HEK293 (cell line): ENCODE measurements at regions not wholly inside any gene's neighbourhood (a gene's known extent, or its start where the extent isn't known, plus 50 kb on each side); places are given as distances from the start of the nearest gene placed in this dataset.

Source experiments
- CTCF ChIA-PET: fragments of 350-600 bp; formaldehyde crosslinking; extraction: SDS; loops from one replicate; lab custom pipeline; 2021; ENCODE audit warnings: antibody characterized with exemption; lab: Yijun Ruan, JAX
- POLR2A ChIA-PET: fragments of 300-600 bp; formaldehyde crosslinking; extraction: SDS; loops from one replicate; lab custom pipeline; 2020; ENCODE audit warnings: antibody characterized with exemption, inconsistent platforms; lab: Yijun Ruan, JAX
- H3K27ac ChIP-seq: fragments of 200-500 bp; sonication (Bioruptor generic); 2 replicates; pipeline ENCODE4 v1.5.1; 2014; ENCODE audit warnings: low read depth, low read length, control low read depth, inconsistent platforms; ENCODE audit errors: extremely low read depth
- H3K36me3 ChIP-seq, 2 experiments: fragments of 200-500 bp in 1 of 2; sonication (Bioruptor generic) in 1 of 2; 1 replicate in 1 of 2; 2 replicates in 1 of 2; pipeline ENCODE4 v1.5.1; 2014 to 2017; ENCODE audit warnings: inconsistent platforms in 2 of 2, low read length in 2 of 2; ENCODE audit not compliant: control insufficient read depth in 2 of 2, insufficient read depth in 1 of 2
- H3K4me1 ChIP-seq: fragments of 200-500 bp; sonication (Bioruptor generic); 2 replicates; pipeline ENCODE4 v1.5.1; 2014; ENCODE audit warnings: mild to moderate bottlenecking, low read length, inconsistent platforms; ENCODE audit not compliant: control insufficient read depth, insufficient read depth
- H3K4me3 ChIP-seq: 2 replicates; pipeline ENCODE4 v1.5.1; 2011; ENCODE audit warnings: low read depth, mild to moderate bottlenecking, control low read depth, low read length, moderate library complexity
- H3K9me3 ChIP-seq: fragments of 200-500 bp; sonication (Bioruptor generic); 2 replicates; pipeline ENCODE4 v1.5.1; 2014; ENCODE audit warnings: low read depth, low read length, inconsistent platforms; ENCODE audit not compliant: control insufficient read depth, insufficient read depth
- GFI1B ChIP-seq: fragments of 450-650 bp; formaldehyde crosslinking; IDR thresholded peaks from 2 replicates; pipeline ENCODE4 v1.5.1; 2016; ENCODE audit warnings: missing biosample characterization, missing genetic modification characterization
- KLF16 ChIP-seq: fragments of 450-650 bp; formaldehyde crosslinking; IDR thresholded peaks from 2 replicates; pipeline ENCODE4 v1.5.1; 2017; ENCODE audit warnings: missing biosample characterization, missing genetic modification characterization
- KLF9 ChIP-seq: fragments of 450-650 bp; formaldehyde crosslinking; IDR thresholded peaks from 2 replicates; pipeline ENCODE4 v1.5.1; 2016; ENCODE audit warnings: missing biosample characterization, missing genetic modification characterization, low read depth
- PRDM6 ChIP-seq: fragments of 450-650 bp; formaldehyde crosslinking; IDR thresholded peaks from 2 replicates; pipeline ENCODE4 v1.5.1; 2017; ENCODE audit warnings: missing biosample characterization, missing genetic modification characterization
- TRIM28 ChIP-seq: IDR thresholded peaks from 2 replicates; pipeline ENCODE4 v1.6.1; 2011; ENCODE audit warnings: low read length, control low read depth, borderline replicate concordance
- ZBTB20 ChIP-seq: fragments of 450-650 bp; formaldehyde crosslinking; IDR thresholded peaks from 2 replicates; pipeline ENCODE4 v1.5.1; 2016; ENCODE audit warnings: missing biosample characterization, missing genetic modification characterization
- ZEB2 ChIP-seq: fragments of 450-650 bp; formaldehyde crosslinking; IDR thresholded peaks from 2 replicates; pipeline ENCODE4 v1.5.1; 2016; ENCODE audit warnings: missing biosample characterization, missing genetic modification characterization
- ZIC2 ChIP-seq: fragments of 450-650 bp; formaldehyde crosslinking; IDR thresholded peaks from 2 replicates; pipeline ENCODE4 v1.5.1; 2016; ENCODE audit warnings: missing biosample characterization, missing genetic modification characterization
- ZNF10 ChIP-seq: fragments of 450-650 bp; formaldehyde crosslinking; IDR thresholded peaks from 2 replicates; pipeline ENCODE4 v1.5.1; 2017; ENCODE audit warnings: missing biosample characterization, missing genetic modification characterization
- ZNF174 ChIP-seq: fragments of 450-650 bp; formaldehyde crosslinking; IDR thresholded peaks from 2 replicates; pipeline ENCODE4 v1.5.0; 2017; ENCODE audit warnings: missing biosample characterization, mild to moderate bottlenecking, missing genetic modification characterization
- ZNF184 ChIP-seq: fragments of 450-650 bp; IDR thresholded peaks from 2 replicates; pipeline ENCODE4 v1.5.1; 2018; ENCODE audit warnings: missing biosample characterization, mild to moderate bottlenecking, missing genetic modification characterization
- ZNF221 ChIP-seq: fragments of 450-650 bp; formaldehyde crosslinking; IDR thresholded peaks from 2 replicates; pipeline ENCODE4 v1.5.1; 2017; ENCODE audit warnings: missing biosample characterization, missing genetic modification characterization, borderline replicate concordance
- ZNF248 ChIP-seq: fragments of 450-650 bp; formaldehyde crosslinking; IDR thresholded peaks from 2 replicates; pipeline ENCODE4 v1.5.1; 2017; ENCODE audit warnings: missing biosample characterization, missing genetic modification characterization
- ZNF280C ChIP-seq: fragments of 450-650 bp; formaldehyde crosslinking; IDR thresholded peaks from 2 replicates; pipeline ENCODE4 v1.5.1; 2016; ENCODE audit warnings: missing biosample characterization, missing genetic modification characterization
- ZNF350 ChIP-seq: fragments of 450-650 bp; formaldehyde crosslinking; IDR thresholded peaks from 2 replicates; pipeline ENCODE4 v1.5.0; 2017; ENCODE audit warnings: missing biosample characterization, mild to moderate bottlenecking, missing genetic modification characterization
- ZNF514 ChIP-seq: fragments of 450-650 bp; formaldehyde crosslinking; IDR thresholded peaks from 2 replicates; pipeline ENCODE4 v1.5.1; 2016; ENCODE audit warnings: missing biosample characterization, missing genetic modification characterization
- ZNF555 ChIP-seq: fragments of 450-650 bp; formaldehyde crosslinking; conservative IDR thresholded peaks from 2 replicates; pipeline ENCODE4 v1.5.1; 2017; ENCODE audit warnings: missing biosample characterization, mild to moderate bottlenecking, missing genetic modification characterization, inconsistent platforms
- ZNF558 ChIP-seq: fragments of 450-650 bp; formaldehyde crosslinking; IDR thresholded peaks from 2 replicates; pipeline ENCODE4 v1.5.1; 2016; ENCODE audit warnings: missing biosample characterization, missing genetic modification characterization
- ZNF571 ChIP-seq: fragments of 450-650 bp; formaldehyde crosslinking; IDR thresholded peaks from 2 replicates; pipeline ENCODE4 v1.5.0; 2017; ENCODE audit warnings: missing biosample characterization, missing genetic modification characterization
- ZNF596 ChIP-seq: fragments of 450-650 bp; IDR thresholded peaks from 2 replicates; pipeline ENCODE4 v1.5.0; 2018; ENCODE audit warnings: missing biosample characterization, mild to moderate bottlenecking, missing genetic modification characterization, moderate library complexity
- ZNF629 ChIP-seq: fragments of 450-650 bp; formaldehyde crosslinking; IDR thresholded peaks from 2 replicates; pipeline ENCODE4 v1.5.1; 2017; ENCODE audit warnings: missing biosample characterization, missing genetic modification characterization
- ZNF776 ChIP-seq: fragments of 450-650 bp; formaldehyde crosslinking; IDR thresholded peaks from 2 replicates; pipeline ENCODE4 v1.5.0; 2017; ENCODE audit warnings: missing biosample characterization, missing genetic modification characterization, borderline replicate concordance

- no peak for TF ChIP-seq ZNF776 (tag by site-specific recombination)
These were observed 100.9 kb upstream of the CRBN start (continued) for GRCh38 chr3:3280396-3280795.

GRCh38 chr3:3278073-3278472, 98.6 kb upstream of the CRBN start:
- TF ChIP-seq ZEB2 (no peak), ZNF571 (tag by site-specific recombination) (no peak), PRDM6 (no peak), ZNF555 (tag by site-specific recombination) (no peak), KLF9 (no peak)
- Histone ChIP-seq H3K27ac (no peak overlapping the region), H3K4me1 (no peaks in the 10 kb centered on the region), H3K4me3 (no peak overlapping the region), H3K36me3 (no peaks in the 10 kb centered on the region), H3K9me3 (no peaks in the 10 kb centered on the region)
- ChIA-PET CTCF (no interaction called here), POLR2A (no interaction called here)

GRCh38 chr3:3276630-3277029, 97.1 kb upstream of the CRBN start:
- Histone ChIP-seq H3K4me3 (no peak overlapping the region), H3K9me3 (no peaks in the 10 kb centered on the region), H3K4me1 (no peaks in the 10 kb centered on the region), H3K36me3 (no peaks in the 10 kb centered on the region), H3K27ac (no peak overlapping the region)
- TF ChIP-seq TRIM28, result no peak
- TF ChIP-seq ZNF350 (tag by site-specific recombination), result no peak
- no peak for TF ChIP-seq ZNF221
- no peak for TF ChIP-seq ZNF558 (tag by site-specific recombination)
- no peak for TF ChIP-seq ZNF174 (tag by site-specific recombination)
- no peak for TF ChIP-seq ZNF629
- TF ChIP-seq ZNF184 (tag by site-specific recombination), result no peak
- no peak for TF ChIP-seq ZBTB20 (tag by site-specific recombination)
- no peak for TF ChIP-seq KLF16
- TF ChIP-seq ZNF280C (tag by site-specific recombination), result no peak
- no peak for TF ChIP-seq ZNF10 (tag by site-specific recombination)
- TF ChIP-seq ZNF514, result no peak
- no peak for TF ChIP-seq ZNF596
- no peak for TF ChIP-seq ZNF248
- TF ChIP-seq ZIC2 (tag by site-specific recombination), result no peak
- no peak for TF ChIP-seq GFI1B (tag by site-specific recombination)
- ChIA-PET POLR2A (no interaction called here), CTCF (no interaction called here)
